ENCODE measurements at regions not wholly inside any gene's neighbourhood (a gene's known extent, or its start where the extent isn't known, plus 50 kb on each side); places are given as distances from the start of the nearest gene placed in this dataset.

DNA sequence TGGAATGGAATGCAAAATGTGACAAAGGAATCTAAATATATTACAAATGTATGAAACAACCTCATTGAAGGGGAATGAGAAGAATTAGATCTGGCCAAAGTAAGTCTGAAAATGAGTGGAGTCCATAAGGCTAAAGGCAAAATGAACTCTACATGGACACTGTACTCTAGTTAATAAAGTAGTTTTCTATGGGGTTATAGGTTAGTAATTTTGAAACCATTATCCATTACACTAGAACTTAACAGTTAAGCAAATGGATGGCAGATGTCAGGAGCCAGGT lies 222.1 kb downstream of the NUAK1 start:
- in situ Hi-C loops (cut with MboI; ENCODE audit: low pct_unique_long_range_greater_than_20kb, low sequenced_read_pairs, unreplicated experiment) = no loop called here
- no peak for DNase-seq (ENCODE audit: low spot score)
- TF ChIP-seq, protein P1, sequence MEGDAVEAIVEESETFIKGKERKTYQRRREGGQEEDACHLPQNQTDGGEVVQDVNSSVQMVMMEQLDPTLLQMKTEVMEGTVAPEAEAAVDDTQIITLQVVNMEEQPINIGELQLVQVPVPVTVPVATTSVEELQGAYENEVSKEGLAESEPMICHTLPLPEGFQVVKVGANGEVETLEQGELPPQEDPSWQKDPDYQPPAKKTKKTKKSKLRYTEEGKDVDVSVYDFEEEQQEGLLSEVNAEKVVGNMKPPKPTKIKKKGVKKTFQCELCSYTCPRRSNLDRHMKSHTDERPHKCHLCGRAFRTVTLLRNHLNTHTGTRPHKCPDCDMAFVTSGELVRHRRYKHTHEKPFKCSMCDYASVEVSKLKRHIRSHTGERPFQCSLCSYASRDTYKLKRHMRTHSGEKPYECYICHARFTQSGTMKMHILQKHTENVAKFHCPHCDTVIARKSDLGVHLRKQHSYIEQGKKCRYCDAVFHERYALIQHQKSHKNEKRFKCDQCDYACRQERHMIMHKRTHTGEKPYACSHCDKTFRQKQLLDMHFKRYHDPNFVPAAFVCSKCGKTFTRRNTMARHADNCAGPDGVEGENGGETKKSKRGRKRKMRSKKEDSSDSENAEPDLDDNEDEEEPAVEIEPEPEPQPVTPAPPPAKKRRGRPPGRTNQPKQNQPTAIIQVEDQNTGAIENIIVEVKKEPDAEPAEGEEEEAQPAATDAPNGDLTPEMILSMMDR (IDR thresholded peaks at IDR 0.05; ENCODE audit: extremely low read depth, insufficient read depth, missing control alignments) = no peak

DNA sequence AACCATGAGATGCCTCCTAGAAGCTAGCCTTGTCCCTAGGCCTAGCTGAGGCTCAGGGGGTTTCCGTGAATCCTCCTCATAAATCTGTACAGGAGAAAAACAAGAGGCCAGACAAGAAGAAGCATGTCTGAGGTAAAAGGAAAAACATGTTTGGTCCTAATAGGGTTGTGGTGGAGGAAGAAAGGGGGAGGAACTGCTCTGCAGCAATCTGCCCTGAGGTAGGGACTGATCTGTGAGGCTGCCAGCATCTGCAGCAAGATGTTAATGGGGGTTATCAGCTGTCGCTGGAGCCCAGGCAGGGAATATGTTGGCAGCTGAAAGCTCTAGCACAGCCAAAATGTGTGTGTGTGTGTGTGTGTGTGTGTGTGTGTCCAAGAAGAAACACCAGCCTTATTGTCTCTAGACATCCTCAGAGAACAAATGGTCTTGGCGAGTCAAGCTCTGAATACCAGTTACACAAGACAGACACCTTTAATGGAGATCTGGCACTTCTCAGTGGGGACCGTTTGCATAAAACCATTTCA lies 218.5 kb downstream of the NUAK1 start:
- in situ Hi-C loops (cut with MboI; ENCODE audit: low pct_unique_long_range_greater_than_20kb, low sequenced_read_pairs, unreplicated experiment) = no loop called here
- DNase-seq (ENCODE audit: low spot score) = no peak
- TF ChIP-seq, protein P1 (IDR thresholded peaks at IDR 0.05; ENCODE audit: extremely low read depth, insufficient read depth, missing control alignments) = no peak

DNA sequence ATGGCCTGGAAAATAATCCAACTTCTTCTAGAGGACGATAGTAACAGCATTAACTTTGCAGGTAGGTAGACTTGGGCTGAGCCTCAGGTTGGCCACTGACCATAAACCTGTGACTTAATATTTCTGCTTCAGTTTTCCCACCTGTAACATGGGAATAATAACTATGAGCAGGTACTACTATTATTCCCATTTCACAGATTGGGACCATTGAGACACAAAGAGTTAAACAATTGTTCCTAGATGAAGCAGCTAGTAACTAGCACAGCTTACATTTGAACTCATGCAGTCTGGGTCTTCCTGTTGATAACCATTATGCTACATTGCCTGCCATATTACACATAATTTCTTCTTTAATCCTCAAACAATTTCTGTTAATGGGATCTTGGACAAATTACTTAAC lies 217.7 kb downstream of the NUAK1 start:
- in situ Hi-C loops (cut with MboI; ENCODE audit: low pct_unique_long_range_greater_than_20kb, low sequenced_read_pairs, unreplicated experiment) = no loop called here
- DNase-seq (ENCODE audit: low spot score) = no peak
- TF ChIP-seq, protein P1 (IDR thresholded peaks at IDR 0.05; ENCODE audit: extremely low read depth, insufficient read depth, missing control alignments) = no peak

DNA sequence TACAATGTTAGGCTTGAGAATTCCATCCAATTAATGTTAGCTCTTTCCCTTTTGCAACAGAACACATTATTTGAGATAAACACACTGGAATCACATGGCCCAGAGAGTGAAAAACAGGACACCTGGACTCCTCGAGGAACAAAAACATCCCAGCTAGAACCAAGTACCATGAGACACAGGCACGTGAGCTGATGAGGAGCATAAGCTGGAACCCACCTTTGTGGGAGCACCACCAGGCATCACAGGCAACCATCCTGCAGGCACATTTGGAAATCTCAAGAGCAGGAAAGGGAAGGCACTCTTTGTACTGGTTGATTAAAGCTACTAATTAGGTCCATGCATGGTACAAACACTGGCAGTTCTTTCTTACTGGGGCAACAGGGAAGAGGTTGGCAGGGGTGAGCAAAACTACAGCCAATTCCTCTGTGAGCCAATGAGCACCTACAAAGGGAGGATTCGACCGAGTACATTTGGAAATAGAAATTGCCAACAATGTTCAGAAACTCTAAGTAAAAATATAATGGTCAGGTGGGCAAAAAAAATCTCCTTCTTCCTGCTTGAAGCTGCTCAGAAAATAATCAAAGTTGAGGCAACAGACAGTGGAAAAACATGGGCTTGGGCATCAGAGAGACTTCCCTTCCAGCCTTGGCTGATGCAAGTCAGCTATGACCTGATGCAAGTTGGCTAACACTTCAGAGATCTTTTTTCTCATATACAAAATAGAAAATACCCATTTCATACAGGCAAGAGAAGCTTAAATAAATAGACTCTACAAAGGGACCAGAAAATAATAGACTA lies 216.7 kb downstream of the NUAK1 start:
- TF ChIP-seq, protein P1 (IDR thresholded peaks at IDR 0.05; ENCODE audit: extremely low read depth, insufficient read depth, missing control alignments) = no peak
- in situ Hi-C loops (cut with MboI; ENCODE audit: low pct_unique_long_range_greater_than_20kb, low sequenced_read_pairs, unreplicated experiment) = no loop called here
- DNase-seq (ENCODE audit: low spot score) = no peak

DNA sequence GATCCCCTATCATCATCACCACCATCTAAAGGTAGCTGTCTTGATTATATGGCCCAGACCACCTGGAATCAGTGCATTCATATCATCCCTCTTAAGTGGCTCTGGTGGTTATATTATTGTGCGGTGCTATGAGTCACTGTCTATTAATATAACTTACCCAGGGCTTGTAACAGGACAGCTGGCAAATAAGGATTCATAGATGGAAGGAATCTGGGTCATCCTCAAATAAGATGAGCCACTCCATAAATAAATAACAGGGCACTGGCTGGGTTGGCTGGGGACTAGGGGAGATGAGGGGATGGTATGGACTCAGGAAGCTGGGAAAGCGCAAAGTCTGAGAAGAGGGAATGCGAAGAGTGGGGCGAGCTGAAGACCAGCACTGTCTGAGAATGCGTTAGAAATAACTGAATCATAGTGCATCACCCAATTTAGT lies 216.1 kb downstream of the NUAK1 start:
- in situ Hi-C loops (cut with MboI; ENCODE audit: low pct_unique_long_range_greater_than_20kb, low sequenced_read_pairs, unreplicated experiment) = no loop called here
- TF ChIP-seq, protein P1 (IDR thresholded peaks at IDR 0.05; ENCODE audit: extremely low read depth, insufficient read depth, missing control alignments) = no peak
- DNase-seq (ENCODE audit: low spot score) = no peak

DNA sequence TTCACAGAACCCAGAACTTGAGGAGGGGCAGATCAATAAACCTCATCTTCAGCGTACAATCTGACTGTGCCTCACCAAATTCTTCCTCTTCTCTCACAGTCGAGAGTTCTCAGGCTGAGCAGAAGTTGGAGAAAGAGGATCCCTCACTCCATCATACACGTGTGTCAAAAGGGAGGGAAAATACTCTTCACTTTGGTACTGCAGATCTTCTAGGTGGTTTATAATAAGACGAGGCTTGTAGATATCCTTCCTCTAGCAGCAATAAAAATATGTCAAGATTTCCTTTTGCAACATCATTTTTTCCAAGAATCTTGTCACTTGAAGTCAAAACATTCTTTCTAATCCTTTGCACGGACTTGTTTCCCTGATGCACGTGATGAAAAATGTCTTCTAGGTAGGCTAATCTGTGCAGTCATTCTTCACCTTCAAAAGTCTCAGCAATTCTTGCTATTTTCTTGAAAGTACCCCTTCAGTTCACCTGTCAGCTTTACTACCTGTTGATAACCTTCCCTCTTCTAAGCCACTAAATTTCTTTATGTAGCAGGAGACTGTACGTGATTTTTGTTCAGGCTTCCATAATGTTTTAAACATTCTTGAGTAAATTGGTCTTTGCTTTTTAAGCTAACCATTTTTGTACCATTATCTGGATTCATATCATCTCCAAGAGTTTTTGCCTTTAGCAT lies 214.1 kb downstream of the NUAK1 start:
- DNase-seq (ENCODE audit: low spot score) = no peak
- TF ChIP-seq, protein P1 (IDR thresholded peaks at IDR 0.05; ENCODE audit: extremely low read depth, insufficient read depth, missing control alignments) = no peak
- in situ Hi-C loops (cut with MboI; ENCODE audit: low pct_unique_long_range_greater_than_20kb, low sequenced_read_pairs, unreplicated experiment) = no loop called here

Measured in GM13977 (cell line).